ENCODE measurements at regions not wholly inside any gene's neighbourhood (a gene's known extent, or its start where the extent isn't known, plus 50 kb on each side); places are given as distances from the start of the nearest gene placed in this dataset.

- DNase-seq, result peak; percentile 26
Measured at GRCh38 chr12:66066137-66066928, 64.2 kb downstream of the LLPH start.

- DNase-seq, result no peak
Measured at GRCh38 chr12:66065641-66066136, 64.9 kb downstream of the LLPH start.

GRCh38 chr12:66065150-66065549, 65.4 kb downstream of the LLPH start:
- DNase-seq, result no peak

- DNase-seq, result no peak
Measured at GRCh38 chr12:66063916-66064315, 66.6 kb downstream of the LLPH start.

- DNase-seq, result no peak
Measured at GRCh38 chr12:66062290-66062625, 68.3 kb downstream of the LLPH start.

- DNase-seq, result no peak
Measured at GRCh38 chr12:66061557-66062289, 68.8 kb downstream of the LLPH start.

- no peak for DNase-seq
Measured at GRCh38 chr12:66061076-66061475, 69.5 kb downstream of the LLPH start.

- no peak for DNase-seq
Measured at GRCh38 chr12:66060163-66060907, 70.2 kb downstream of the LLPH start.

GRCh38 chr12:66059666-66060065, 70.9 kb downstream of the LLPH start:
- DNase-seq, result no peak

- no peak for DNase-seq
Measured at GRCh38 chr12:66058554-66058953, 72.0 kb downstream of the LLPH start.

- DNase-seq, result peak; percentile 67
Measured at GRCh38 chr12:66055837-66056319, 74.7 kb downstream of the LLPH start.

GRCh38 chr12:66052988-66053615, 77.4 kb downstream of the LLPH start:
- no peak for DNase-seq

- DNase-seq, result no peak
Measured at GRCh38 chr12:66051361-66051760, 79.2 kb downstream of the LLPH start.

GRCh38 chr12:66050610-66051009, 79.9 kb downstream of the LLPH start:
- DNase-seq, result no peak

GRCh38 chr12:66050283-66050576, 80.3 kb downstream of the LLPH start:
- no peak for DNase-seq

- DNase-seq, result no peak
Measured at GRCh38 chr12:66049538-66050282, 80.8 kb downstream of the LLPH start.

- DNase-seq, result no peak
Measured at GRCh38 chr12:66048835-66049537, 81.6 kb downstream of the LLPH start.

GRCh38 chr12:66048218-66048834, 82.2 kb downstream of the LLPH start:
- DNase-seq, result no peak

- no peak for DNase-seq
Measured at GRCh38 chr12:66047411-66048021, 83.0 kb downstream of the LLPH start.

- no peak for DNase-seq
Measured at GRCh38 chr12:66045506-66045905, 85.0 kb downstream of the LLPH start.

- DNase-seq, result no peak
Measured at GRCh38 chr12:66044731-66045130, 85.8 kb downstream of the LLPH start.

All from MV-4-11 (cell line).